Activated CD8-positive, alpha-beta memory T cell treated with anti-CD3 and anti-CD28 coated beads, Interleukin-2, amount 50 U/mL, for 48 hours (primary cell): ENCODE measurements at regions not wholly inside any gene's neighbourhood (a gene's known extent, or its start where the extent isn't known, plus 50 kb on each side); places are given as distances from the start of the nearest gene placed in this dataset.
"Not testable (repeated sequence)": the region's sequence is repeated elsewhere in the genome, so short reads cannot be mapped to it uniquely, and the experiment has no call there.

Source experiments
- DNase-seq: peaks from one replicate; pipeline ENCODE4 v3.0.0-alpha.2; 2020

DNA sequence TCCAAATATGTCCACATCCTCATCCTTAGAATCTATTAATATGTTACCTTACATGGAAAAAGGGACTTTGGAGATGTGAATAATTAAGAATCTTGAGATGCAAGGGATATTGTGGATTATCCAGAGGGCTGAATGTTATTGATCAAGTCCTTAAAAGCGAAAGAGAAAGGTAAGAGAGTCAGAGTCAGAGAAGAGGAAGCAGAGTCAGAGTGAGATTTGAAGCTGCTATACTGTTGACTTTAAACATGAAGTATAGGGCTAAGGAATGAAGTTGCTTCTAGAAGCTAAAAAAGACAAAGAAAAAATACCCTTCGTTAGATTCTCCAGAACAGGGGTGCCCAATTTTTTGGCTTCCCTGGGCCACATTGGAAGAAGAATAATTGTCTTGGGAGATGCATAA is 627.2 kb upstream of the SLITRK6 start:
- DNase-seq: no peak

DNA sequence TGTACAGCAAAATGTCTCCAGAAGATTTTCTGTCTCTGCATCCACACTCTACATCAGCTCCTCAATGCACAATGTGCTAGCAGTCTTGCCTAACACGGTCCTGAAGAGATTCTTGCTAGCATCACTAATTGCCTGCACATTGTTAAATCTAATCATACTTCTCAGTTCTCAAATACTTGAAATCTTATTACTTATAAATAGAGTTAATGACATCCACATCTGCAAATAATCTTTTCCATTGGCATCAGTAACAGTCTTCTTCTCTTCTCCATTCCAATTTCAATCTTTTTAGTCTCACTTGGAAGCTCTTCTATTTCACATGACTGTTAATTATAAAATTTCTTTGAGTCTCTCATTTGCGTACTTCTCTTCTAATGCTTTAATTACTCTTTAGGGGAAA is 630.5 kb upstream of the SLITRK6 start:
- no peak for DNase-seq

DNA sequence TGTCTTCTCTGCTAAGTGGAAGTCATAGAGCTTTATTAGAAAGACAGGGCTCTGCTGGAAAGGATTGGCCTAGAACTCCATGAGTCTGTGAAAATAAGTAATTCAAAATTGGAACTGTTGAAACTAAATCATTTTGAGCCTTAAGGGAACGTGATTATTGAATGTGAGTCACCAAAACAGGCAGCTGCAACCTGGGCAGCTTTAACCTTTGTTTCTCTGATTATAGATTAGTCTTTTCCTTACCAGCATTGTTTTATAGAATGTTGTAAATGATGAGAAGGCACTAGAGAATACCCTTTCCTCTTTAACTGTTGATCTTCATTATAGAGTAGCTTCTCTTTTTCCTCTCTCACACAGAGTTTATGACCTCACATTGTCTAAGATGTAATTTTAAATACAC is 638.8 kb upstream of the SLITRK6 start:
- no peak for DNase-seq

DNA sequence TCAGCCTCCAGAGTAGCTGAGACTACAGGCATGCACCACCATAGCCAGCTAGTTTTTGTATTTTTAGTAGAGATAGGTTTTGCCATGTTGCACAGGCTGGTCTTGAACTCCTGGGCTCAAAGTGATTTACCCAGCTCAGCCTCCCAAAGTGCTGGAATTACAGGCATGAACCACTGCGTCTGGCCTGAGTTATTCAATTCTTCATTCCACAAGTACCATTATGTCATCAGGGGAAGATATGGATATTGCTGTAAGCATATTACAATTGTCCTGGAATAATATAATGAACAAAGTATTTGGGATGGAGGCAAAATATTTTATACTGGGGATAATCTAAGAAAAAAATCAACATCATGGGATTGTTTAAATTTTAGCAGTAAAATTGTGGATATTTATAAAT is 646.0 kb upstream of the SLITRK6 start:
- DNase-seq: no peak

DNA sequence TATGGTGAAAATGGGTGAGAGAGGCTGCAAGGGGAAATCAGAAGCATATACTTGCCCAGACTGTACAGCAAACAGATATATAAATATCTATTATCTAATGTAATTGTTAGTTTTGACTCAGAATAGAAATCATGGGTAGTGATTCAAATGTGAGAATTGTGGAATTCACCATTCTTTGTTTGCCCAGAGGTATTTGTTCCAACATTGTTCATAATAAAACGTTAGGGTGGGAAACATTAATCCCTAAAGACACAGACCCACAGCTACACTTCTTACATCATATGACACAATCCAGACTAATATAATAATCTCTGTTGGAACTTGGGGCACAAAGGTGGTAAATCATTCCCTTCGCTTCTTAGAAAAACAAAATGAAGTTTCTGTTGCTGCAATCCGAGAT is 646.5 kb upstream of the SLITRK6 start:
- DNase-seq: no peak

DNA sequence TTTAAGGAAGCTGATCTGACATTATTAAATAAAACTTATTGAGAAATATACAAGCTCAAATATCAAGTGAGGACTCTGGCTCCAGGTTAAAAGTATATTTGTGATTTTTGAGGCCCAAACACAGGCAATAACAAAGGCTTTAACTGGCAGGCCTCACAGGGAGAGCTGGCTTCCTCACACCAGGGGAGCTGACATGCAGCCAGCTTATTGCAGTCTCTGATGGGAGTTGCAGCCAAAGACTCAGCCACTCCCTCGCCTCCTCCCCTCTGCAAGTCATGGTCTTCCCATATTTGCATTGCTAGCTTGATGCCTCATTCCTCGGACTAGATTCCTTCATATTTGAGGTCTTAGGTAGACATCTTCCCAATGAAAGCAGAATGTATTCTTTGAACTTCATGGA is 647.1 kb upstream of the SLITRK6 start:
- no peak for DNase-seq

DNA sequence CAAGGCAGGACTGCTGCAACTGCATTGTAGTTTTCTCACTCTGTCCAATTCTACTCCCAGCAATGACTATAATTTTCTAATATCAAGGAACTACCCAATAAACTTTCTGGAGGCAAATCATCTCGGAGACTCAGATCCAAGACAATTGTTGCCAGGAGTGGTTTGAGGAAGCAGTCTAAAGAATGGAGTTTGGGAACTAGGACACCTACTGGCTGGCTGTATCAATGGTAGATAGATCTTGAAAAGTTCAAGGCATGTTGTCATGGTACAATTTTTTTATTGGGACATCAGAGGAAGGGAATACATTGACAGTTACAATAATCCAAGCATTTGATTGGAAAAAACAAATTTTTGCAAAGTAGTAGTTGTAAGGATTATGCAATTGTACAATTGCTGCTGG is 648.3 kb upstream of the SLITRK6 start:
- DNase-seq: no peak

DNA sequence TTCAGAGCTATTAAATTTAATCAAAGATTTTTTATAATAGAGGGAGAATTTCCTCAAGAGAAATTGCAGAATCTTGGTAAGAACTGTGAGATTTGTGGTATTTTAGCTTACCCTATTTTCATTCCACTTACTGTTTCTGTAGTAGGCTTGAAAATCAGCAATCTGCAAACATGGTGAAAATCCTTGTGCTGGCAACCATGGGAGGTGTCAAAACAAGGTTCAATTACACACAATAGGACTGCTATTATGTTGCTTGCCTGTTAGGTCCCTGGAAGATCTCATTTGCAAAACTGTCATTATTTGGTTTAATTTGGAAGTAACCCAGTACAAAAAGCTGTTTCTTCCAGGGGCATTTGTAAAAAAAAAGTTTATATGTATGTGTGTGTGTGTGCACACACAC is 662.8 kb upstream of the SLITRK6 start:
- DNase-seq: no peak

DNA sequence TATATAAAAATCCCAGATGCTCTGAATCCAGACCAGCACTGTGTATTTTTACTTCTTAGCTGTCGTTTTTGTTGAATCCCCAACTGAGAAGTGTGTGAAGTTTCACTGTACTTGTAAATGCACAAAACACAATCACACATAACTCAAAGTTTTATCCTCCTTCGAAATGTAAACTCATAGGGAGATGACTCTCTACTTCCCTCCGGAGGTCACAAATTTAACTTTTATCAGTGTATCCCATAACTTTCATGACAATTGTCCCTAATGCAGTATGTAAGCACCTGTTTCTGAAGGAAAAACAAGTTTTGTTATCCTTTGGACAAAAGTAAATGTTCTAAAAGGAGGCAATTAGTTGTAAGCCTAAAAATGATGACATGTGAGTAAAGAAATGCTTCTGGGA is 665.0 kb upstream of the SLITRK6 start:
- no peak for DNase-seq

DNA sequence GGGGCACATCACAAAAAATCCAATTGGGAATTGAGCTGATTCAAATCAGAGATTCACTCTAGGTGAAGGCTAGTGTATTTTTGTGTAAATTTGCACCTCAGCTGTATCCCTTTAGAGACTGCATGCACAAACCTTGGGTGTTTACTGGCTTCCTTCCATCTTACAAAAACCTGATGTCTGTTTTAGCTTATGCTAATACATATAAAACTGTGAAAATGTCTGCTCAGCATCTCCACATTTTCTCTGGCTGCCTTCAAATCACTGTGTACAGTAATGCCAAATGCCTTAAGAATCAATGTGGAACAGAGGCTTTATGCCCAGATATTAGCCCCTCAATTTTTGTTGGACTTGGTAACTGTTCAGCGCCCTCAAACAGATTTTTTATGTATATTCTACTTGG is 675.8 kb upstream of the SLITRK6 start:
- DNase-seq: no peak

DNA sequence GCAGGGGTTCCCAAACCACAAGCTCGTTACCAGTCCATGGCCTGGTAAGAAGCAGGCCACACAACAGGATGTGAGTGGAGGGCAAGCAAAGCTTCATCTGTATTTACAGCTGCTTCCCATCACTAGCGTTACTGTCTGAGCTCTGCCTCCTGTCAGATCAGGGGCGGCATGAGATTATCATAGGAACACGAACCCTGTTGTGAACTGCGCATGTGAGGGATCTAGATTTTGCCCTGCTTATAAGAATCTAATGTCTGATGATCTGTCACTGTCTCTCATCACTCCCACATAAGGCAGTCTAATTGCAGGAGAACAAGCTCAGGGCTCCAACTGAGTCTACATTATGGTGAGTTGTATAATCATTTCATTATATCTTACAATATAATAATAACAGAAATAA is 677.4 kb upstream of the SLITRK6 start:
- DNase-seq: no peak

DNA sequence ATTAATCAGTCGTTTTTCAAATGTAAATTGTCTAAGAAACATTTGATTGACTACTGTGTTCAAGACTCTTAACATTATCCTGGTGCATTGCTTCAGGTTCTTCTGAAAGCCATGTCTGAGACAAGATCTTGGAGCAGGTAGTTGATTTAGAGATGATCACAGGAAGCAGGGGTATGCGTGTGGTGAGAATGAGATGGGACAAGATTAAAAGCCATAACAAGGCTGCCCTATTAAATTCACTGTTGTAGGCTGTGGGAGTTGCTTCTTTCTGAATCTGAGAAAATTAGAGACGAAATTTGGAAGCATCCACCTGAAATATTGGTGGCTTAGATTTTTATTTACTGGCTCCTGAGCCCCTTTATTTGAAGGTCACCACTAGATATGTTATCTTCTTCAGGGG is 687.4 kb upstream of the SLITRK6 start:
- no peak for DNase-seq

DNA sequence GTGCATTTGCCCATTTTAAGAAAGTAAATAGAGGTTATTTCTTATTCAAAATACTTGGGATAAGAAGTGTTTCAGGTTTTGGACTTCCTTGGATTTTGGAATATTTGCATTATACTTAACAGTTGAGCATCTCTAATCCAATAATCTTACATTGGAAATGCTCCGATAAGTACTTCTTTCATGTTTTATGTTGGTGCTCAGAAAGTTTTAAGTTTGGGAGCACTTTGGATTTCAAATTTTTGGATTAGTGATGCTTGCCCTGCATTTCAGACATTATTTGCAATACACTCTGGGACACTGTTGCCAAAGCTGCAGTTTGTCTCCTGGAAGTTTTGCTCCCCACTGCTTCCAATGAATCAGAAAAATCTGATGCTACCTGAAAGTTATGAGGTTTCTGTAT is 691.9 kb upstream of the SLITRK6 start:
- no peak for DNase-seq

DNA sequence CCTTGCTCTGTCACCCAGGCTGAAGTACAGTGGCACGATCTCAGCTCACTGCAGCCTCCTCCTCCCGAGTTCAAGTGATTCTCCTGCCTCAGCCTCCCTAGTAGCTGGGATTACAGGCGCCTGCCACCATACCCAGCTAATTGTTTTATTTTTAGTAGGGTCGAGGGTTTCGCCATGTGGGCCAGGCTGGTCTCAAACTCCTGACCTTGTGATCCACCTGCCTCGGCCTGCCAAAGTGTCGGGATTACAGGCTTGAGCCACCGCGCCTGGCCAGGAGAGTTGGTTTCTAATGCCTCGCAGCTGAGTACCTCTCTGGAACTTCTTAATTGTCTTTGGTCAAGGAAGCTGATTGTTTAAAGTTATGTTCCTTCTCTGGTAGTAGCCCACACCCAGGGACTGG is 702.7 kb upstream of the SLITRK6 start:
- DNase-seq: not testable (repeated sequence)

DNA sequence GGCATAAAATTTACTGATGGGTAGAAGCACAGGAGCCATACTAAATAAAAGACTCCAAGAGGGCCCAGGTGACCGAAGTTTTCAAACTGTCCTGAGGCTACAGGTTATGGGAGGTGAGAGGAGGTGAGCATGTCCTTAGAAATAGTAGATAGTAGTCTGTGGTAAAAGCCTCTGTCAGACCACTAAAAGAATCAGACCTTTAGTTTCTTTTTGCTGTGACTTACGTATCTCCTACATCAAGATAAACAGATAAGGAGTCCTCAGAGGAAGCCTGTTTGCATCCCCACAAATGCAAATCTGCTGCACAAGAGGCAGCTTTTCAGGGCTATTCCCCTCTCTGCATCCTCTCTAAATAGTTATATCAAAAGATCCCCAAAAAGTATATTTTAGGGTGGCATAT is 711.6 kb upstream of the SLITRK6 start:
- DNase-seq: no peak

DNA sequence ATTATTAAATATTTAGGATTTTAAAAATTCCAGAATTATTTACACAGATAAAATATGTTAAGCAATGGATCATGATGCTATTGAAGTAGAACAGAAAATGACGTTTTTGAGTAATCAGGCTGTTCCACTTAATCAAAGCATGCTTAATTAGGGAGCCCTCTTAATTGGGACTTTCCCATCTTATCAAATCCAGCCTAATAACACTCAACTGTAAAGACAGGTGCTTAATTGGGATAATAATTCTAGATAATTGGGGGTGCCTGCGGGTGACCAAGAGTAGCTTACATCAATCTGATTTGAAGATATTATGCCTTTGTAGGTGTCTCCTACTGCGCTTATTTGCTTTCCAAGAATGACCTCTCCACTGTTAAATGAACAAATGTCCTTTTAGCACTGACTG is 742.2 kb upstream of the SLITRK6 start:
- DNase-seq: no peak

DNA sequence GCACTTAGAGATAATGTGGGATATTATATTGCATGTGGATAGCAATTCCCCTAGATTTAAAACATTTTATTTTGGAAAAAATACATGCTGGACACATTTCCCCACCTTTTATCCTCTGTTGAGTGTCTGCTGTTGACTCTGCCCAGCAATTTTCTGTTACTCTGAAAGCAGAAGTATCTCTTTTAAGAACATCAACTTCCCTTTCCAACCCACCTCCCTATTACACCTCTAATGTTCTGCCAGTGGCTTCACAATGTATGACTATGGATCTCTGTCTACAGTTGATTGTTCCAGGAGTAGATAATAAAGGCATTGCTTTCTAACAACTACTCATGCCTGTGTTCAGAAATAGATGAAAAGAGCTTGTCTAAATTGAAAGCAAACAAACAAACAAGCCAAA is 754.8 kb upstream of the SLITRK6 start:
- no peak for DNase-seq

DNA sequence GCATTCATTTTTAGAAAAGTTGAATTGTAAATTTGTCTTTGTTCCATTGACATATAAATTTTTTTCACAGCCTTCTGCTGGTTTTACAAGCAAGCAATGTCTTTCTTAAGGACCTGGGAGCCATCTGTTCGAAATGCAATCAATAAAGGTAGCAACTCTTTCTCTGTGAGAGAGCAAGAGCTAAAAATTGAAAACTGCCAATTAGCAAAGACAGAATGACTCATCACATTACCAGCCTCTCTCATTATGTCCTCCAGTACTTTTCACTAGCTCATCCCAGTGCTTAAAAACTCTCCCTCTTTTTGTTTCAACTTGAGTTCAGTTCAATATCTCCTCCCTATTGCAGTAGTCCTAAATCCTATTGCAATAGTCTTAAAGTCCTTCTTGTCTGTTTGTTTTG is 760.7 kb upstream of the SLITRK6 start:
- DNase-seq: no peak

DNA sequence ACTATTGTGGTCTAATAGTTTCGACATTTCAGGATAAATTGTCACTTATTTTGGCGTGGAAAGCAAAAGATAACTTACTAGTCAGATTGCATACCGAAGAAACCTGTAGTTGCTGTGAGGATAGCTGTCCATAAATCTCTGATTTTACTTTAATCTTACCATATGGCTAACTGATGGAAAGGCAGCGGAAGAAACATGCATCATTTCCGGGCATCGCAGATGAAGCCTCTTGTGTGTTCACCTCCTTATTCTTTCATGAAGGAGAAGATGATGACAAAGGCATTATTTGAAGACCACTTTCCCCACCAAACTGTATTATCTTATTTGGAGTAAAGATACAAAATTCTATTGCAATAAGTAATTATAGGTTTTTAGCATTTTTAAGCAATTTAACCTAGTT is 763.6 kb upstream of the SLITRK6 start:
- no peak for DNase-seq

DNA sequence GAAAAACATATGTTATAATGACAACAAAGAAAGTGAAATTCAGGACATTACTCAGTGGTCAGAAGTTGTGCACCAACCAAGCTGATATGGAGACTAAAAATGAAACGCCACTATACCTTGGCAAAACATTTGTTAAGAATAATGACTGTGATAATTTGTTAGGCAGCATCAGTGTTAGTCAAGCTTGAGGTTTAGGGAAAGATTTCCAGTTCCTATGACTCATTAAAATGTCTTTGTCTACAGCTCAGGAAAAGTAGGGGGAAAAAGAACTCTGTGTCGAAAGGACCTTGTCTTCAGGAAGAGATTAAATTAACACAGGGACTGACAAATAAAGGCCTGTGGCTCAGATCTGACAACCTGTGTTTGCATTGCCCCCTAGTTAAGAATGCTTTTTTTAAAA is 764.1 kb upstream of the SLITRK6 start:
- DNase-seq: no peak

DNA sequence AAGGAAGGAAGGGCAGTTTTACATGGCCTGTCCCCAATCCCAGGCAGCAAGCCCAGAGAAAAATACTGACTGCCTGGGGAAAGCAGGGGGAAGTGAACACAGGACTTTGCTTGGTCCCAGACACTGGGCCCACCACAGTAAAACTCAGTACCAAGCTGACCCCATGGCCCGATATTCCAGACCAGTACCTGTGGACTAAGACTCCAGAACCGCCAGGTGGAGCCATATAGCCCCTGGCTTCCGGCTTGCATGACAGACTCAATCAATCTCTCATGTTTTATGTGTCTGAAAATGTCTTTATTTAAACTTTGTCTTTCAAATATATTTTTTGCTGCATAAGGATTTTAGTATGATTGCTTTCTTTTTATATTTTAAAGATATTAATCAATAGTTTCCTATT is 767.9 kb upstream of the SLITRK6 start:
- DNase-seq: no peak

DNA sequence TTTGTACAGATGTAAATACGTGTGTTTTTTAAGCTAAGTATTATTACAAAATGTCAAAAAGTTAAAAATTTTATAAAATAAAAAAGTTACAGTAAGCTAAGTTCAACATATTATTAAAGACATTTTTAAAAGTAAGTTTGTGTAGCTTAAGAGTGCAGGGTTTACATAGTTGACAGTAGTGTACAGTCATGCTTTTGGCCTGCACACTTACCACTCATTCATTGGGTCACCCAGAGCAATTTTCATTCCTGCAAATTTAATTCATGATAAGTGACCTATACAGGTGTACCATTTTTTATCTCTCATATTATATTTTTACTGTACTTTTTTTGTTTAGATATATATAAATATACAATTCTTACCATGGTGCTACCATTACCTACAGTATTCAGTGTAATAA is 769.9 kb upstream of the SLITRK6 start:
- DNase-seq: no peak

DNA sequence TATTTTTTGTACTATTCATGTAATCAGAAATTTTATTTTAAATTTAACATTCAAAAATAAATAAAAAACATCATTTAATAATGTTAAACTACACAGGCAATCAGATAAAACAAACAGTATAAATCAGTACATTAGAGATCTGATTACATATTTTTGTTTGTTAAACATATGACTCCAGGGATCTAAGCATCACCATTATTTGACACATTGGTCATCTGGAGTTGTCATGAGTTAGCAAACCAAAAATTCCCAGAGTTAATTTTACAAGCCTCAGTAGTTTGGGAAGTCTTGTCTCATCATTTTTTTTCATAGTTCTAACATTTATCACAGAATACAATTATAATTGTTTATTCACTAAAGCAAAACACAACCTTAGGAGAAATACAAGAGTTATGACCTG is 770.8 kb upstream of the SLITRK6 start:
- DNase-seq: no peak

DNA sequence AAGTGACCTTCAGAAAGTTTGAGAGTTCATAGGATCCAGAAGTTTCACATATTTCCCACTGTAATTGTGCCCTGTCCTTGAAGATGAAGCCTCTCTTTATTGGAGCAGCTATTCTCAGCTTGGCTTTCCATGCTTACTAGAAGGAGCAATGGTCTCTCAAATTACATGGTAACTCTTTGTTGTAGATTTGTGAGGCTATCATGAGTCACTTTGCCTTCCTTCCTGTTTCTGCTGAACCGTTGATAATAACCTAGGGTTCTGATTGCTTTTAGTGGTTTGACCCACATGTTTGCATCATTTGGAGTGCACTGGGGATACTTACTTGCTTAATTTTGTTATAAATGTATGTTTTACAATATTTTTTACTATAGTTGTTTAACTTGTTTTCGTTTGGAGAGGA is 772.9 kb upstream of the SLITRK6 start:
- no peak for DNase-seq

DNA sequence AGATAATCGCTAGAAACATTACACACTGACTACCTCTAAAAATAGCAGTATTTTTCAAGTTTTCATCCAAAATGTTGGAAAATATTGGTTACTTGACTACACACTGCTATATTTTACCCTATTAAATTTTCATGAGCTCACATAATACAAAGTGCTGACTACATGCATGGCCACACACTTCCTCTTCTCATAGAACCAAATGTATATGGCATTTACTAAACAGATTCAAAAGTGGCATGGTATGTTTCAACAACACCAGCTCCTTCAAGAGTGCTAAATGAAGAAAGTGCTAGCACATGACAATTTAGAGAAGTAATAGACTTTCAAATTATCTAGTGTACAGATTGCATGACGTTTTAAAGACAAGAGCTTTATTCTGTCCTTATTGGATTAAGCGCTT is 780.4 kb upstream of the SLITRK6 start:
- DNase-seq: no peak

DNA sequence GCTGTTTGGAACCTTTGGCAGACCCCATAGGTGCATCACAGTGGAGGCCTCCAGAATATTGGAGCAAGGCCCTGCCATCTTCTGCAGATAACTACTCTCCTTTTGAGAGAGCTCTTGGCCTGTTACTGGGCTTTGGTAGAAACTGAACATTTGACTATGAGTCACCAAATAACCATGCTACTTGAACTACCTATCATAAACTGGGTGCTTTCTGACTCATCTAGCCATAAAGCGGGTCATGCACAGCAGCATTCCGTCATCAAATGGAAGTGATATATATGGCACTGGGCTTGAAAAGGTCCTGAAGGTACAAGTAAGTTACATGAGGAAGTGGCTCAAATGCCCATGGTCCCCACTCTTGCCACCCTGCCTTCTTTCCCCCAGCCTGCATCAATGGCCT is 782.5 kb upstream of the SLITRK6 start:
- no peak for DNase-seq

DNA sequence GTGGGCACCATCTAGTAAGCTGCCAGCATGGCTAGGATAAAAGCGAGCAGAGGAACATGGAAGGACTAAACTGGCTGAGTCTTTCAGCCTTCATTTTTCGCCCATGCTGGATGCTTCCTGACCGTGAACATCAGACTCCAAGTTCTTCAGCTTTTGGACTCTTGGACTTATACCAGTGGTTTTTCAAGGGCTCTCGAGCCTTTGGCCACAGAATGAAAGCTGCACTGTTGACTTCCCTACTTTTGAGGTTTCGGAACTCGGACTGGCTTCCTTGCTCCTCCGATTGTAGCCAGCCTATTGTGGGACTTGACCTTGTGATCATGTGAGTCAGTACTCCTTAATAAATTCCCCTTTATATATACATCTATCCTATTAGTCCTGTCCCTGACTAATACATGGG is 785.1 kb upstream of the SLITRK6 start:
- no peak for DNase-seq
